ENCODE measurements at regions not wholly inside any gene's neighbourhood (a gene's known extent, or its start where the extent isn't known, plus 50 kb on each side); places are given as distances from the start of the nearest gene placed in this dataset.
A peak's percentile ranks its signal among the peaks of the same experiment; 100 is the strongest.

GRCh38 chr1:218852527-218852926, 321.2 kb upstream of the LYPLAL1 start:
- 18 to 98% (median 92%) methylated on average over 1 to 4 of the region's 4 CpGs; no CpG with 5 or more reads in 2 of the 10 experiments for WGBS, 10 experiments
- in situ Hi-C loops (cut with MboI; ENCODE audit: low pct_unique_long_range_greater_than_20kb in 2 of 9, low sequenced_read_pairs in 9 of 9, unreplicated experiment in 9 of 9), result no loop called here

GRCh38 chr1:218863987-218864386, 309.7 kb upstream of the LYPLAL1 start:
- ATAC-seq (replicated peaks in 6 of 8), result peak in 7 of 8 experiments; percentile 32 to 98 (median 68)

More at GRCh38 chr1:218852527-218852926, 321.2 kb upstream of the LYPLAL1 start:
- H3K27ac ChIP-seq, result no peak overlapping the region
- no peaks in the 10 kb centered on the region for H3K4me1 ChIP-seq (replicated peaks in 1 of 2)
- no peak overlapping the region for H3K4me3 ChIP-seq
- ATAC-seq (replicated peaks in 6 of 8), result no peak

GRCh38 chr1:218865591-218865990, 308.1 kb upstream of the LYPLAL1 start:
- peaks cover 5 to 11% of the 10 kb centered on the region in 2 donors for H3K4me1 ChIP-seq (replicated peaks in 1 of 2)
- 0 to 100% (median 57%) methylated on average over 1 of the region's 1 CpG; no CpG with 5 or more reads in 2 of the 10 experiments for WGBS, 10 experiments
- H3K27ac ChIP-seq, result no peak overlapping the region
- peak in 2 of 8 experiments; percentile 52 to 81 for ATAC-seq (replicated peaks in 6 of 8)
- no peak overlapping the region for H3K4me3 ChIP-seq
- in situ Hi-C loops (cut with MboI; ENCODE audit: low pct_unique_long_range_greater_than_20kb in 2 of 9, low sequenced_read_pairs in 9 of 9, unreplicated experiment in 9 of 9), result no loop called here

More at GRCh38 chr1:218863987-218864386, 309.7 kb upstream of the LYPLAL1 start:
- WGBS, 10 experiments, result 40 to 95% (median 67%) methylated on average over 1 to 3 of the region's 3 CpGs; no CpG with 5 or more reads in 1 of the 10 experiments
- in situ Hi-C loops (cut with MboI; ENCODE audit: low pct_unique_long_range_greater_than_20kb in 2 of 9, low sequenced_read_pairs in 9 of 9, unreplicated experiment in 9 of 9), result no loop called here
- Histone ChIP-seq H3K27ac (no peak overlapping the region), H3K4me1 (replicated peaks in 1 of 2) (peaks cover 5 to 11% of the 10 kb centered on the region in 2 donors), H3K4me3 (no peak overlapping the region)

GRCh38 chr1:218866507-218866906, 307.2 kb upstream of the LYPLAL1 start:
- H3K27ac ChIP-seq, result no peak overlapping the region
- peaks cover 5 to 11% of the 10 kb centered on the region in 2 donors for H3K4me1 ChIP-seq (replicated peaks in 1 of 2)
- in situ Hi-C loops (cut with MboI; ENCODE audit: low pct_unique_long_range_greater_than_20kb in 2 of 9, low sequenced_read_pairs in 9 of 9, unreplicated experiment in 9 of 9), result no loop called here
- H3K4me3 ChIP-seq, result no peak overlapping the region
- WGBS, 10 experiments, result 80 to 100% (median 100%) methylated on average over 1 of the region's 1 CpG; no CpG with 5 or more reads in 1 of the 10 experiments
- ATAC-seq (replicated peaks in 6 of 8), result no peak

- H3K27ac ChIP-seq, result no peak overlapping the region
- WGBS, 10 experiments, result 8 to 76% (median 45%) methylated on average over 1 to 3 of the region's 3 CpGs; no CpG with 5 or more reads in 1 of the 10 experiments
These were observed 306.6 kb upstream of the LYPLAL1 start for GRCh38 chr1:218867066-218867465.

GRCh38 chr1:218867941-218868626, 305.6 kb upstream of the LYPLAL1 start:
- Histone ChIP-seq H3K4me3 (no peak overlapping the region), H3K4me1 (replicated peaks in 1 of 2) (peaks cover 5 to 11% of the 10 kb centered on the region in 2 donors), H3K27ac (no peak overlapping the region)
- in situ Hi-C loops (cut with MboI; ENCODE audit: low pct_unique_long_range_greater_than_20kb in 2 of 9, low sequenced_read_pairs in 9 of 9, unreplicated experiment in 9 of 9), result no loop called here
- ATAC-seq (replicated peaks in 6 of 8), result no peak
- 26 to 100% (median 77%) methylated on average over 1 to 3 of the region's 3 CpGs for WGBS, 10 experiments

More at GRCh38 chr1:218867066-218867465, 306.6 kb upstream of the LYPLAL1 start:
- no peak overlapping the region for H3K4me3 ChIP-seq
- H3K4me1 ChIP-seq (replicated peaks in 1 of 2), result peaks cover 5 to 11% of the 10 kb centered on the region in 2 donors
- ATAC-seq (replicated peaks in 6 of 8), result no peak
- in situ Hi-C loops (cut with MboI; ENCODE audit: low pct_unique_long_range_greater_than_20kb in 2 of 9, low sequenced_read_pairs in 9 of 9, unreplicated experiment in 9 of 9), result no loop called here

GRCh38 chr1:218869276-218869675, 304.4 kb upstream of the LYPLAL1 start:
- Histone ChIP-seq H3K27ac (no peak overlapping the region), H3K4me3 (no peak overlapping the region), H3K4me1 (replicated peaks in 1 of 2) (peaks cover under 1 to 4% of the 10 kb centered on the region in 2 donors)
- in situ Hi-C loops (cut with MboI; ENCODE audit: low pct_unique_long_range_greater_than_20kb in 2 of 9, low sequenced_read_pairs in 9 of 9, unreplicated experiment in 9 of 9), result no loop called here
- no peak for ATAC-seq (replicated peaks in 6 of 8)

- Histone ChIP-seq H3K4me3 (no peak overlapping the region), H3K27ac (no peak overlapping the region), H3K4me1 (replicated peaks in 1 of 2) (no peaks in the 10 kb centered on the region)
- in situ Hi-C loops (cut with MboI; ENCODE audit: low pct_unique_long_range_greater_than_20kb in 2 of 9, low sequenced_read_pairs in 9 of 9, unreplicated experiment in 9 of 9), result no loop called here
- WGBS, 10 experiments, result 29 to 92% (median 67%) methylated on average over 2 to 4 of the region's 4 CpGs; no CpG with 5 or more reads in 1 of the 10 experiments
- ATAC-seq (replicated peaks in 6 of 8), result no peak
These were observed 301.7 kb upstream of the LYPLAL1 start for GRCh38 chr1:218872026-218872425.

- no peak overlapping the region for H3K27ac ChIP-seq
- H3K4me3 ChIP-seq, result no peak overlapping the region
- H3K4me1 ChIP-seq (replicated peaks in 1 of 2), result no peaks in the 10 kb centered on the region
- in situ Hi-C loops (cut with MboI; ENCODE audit: low pct_unique_long_range_greater_than_20kb in 2 of 9, low sequenced_read_pairs in 9 of 9, unreplicated experiment in 9 of 9), result no loop called here
- no peak for ATAC-seq (replicated peaks in 6 of 8)
- 90 to 100% (median 100%) methylated on average over 1 of the region's 1 CpG; no CpG with 5 or more reads in 3 of the 10 experiments for WGBS, 10 experiments
These were observed 300.8 kb upstream of the LYPLAL1 start for GRCh38 chr1:218872928-218873327.

- peak in 1 of 8 experiments; percentile 16 for ATAC-seq (replicated peaks in 6 of 8)
- WGBS, 10 experiments, result 26 to 100% (median 80%) methylated on average over 2 to 4 of the region's 4 CpGs; no CpG with 5 or more reads in 1 of the 10 experiments
- Histone ChIP-seq H3K27ac (no peak overlapping the region), H3K4me3 (no peak overlapping the region), H3K4me1 (replicated peaks in 1 of 2) (no peaks in the 10 kb centered on the region)
- in situ Hi-C loops (cut with MboI; ENCODE audit: low pct_unique_long_range_greater_than_20kb in 2 of 9, low sequenced_read_pairs in 9 of 9, unreplicated experiment in 9 of 9), result no loop called here
These were observed 299.4 kb upstream of the LYPLAL1 start for GRCh38 chr1:218874313-218874712.

- Histone ChIP-seq H3K4me1 (replicated peaks in 1 of 2) (no peaks in the 10 kb centered on the region), H3K27ac (no peak overlapping the region), H3K4me3 (no peak overlapping the region)
- in situ Hi-C loops (cut with MboI; ENCODE audit: low pct_unique_long_range_greater_than_20kb in 2 of 9, low sequenced_read_pairs in 9 of 9, unreplicated experiment in 9 of 9), result no loop called here
- WGBS, 10 experiments, result 52 to 98% (median 92%) methylated on average over 2 to 11 of the region's 11 CpGs
- no peak for ATAC-seq (replicated peaks in 6 of 8)
These were observed 298.8 kb upstream of the LYPLAL1 start for GRCh38 chr1:218874801-218875400.

GRCh38 chr1:218878369-218878768, 295.3 kb upstream of the LYPLAL1 start:
- ATAC-seq (replicated peaks in 6 of 8), result peak in 1 of 8 experiments; percentile 23
- no peak overlapping the region for H3K27ac ChIP-seq
- H3K4me3 ChIP-seq, result no peak overlapping the region
- H3K4me1 ChIP-seq (replicated peaks in 1 of 2), result no peaks in the 10 kb centered on the region
- in situ Hi-C loops (cut with MboI; ENCODE audit: low pct_unique_long_range_greater_than_20kb in 2 of 9, low sequenced_read_pairs in 9 of 9, unreplicated experiment in 9 of 9), result no loop called here
- WGBS, 10 experiments, result 64 to 100% (median 81%) methylated on average over 1 of the region's 1 CpG

- 0 to 90% (median 70%) methylated on average over 1 to 5 of the region's 5 CpGs; no CpG with 5 or more reads in 1 of the 10 experiments for WGBS, 10 experiments
- Histone ChIP-seq H3K4me1 (replicated peaks in 1 of 2) (no peaks in the 10 kb centered on the region), H3K27ac (no peak overlapping the region), H3K4me3 (no peak overlapping the region)
- in situ Hi-C loops (cut with MboI; ENCODE audit: low pct_unique_long_range_greater_than_20kb in 2 of 9, low sequenced_read_pairs in 9 of 9, unreplicated experiment in 9 of 9), result no loop called here
- no peak for ATAC-seq (replicated peaks in 6 of 8)
These were observed 293.1 kb upstream of the LYPLAL1 start for GRCh38 chr1:218880484-218881060.

Measured in motor neuron (in vitro differentiated cells).